NCI-H146 (cell line): ENCODE measurements at regions not wholly inside any gene's neighbourhood (a gene's known extent, or its start where the extent isn't known, plus 50 kb on each side); places are given as distances from the start of the nearest gene placed in this dataset.
A peak's percentile ranks its signal among the peaks of the same experiment; 100 is the strongest.

ENCODE experiments used
- DNase-seq: peaks from one replicate; lab custom pipeline; 2025; lab: John Stamatoyannopoulos, UW

- no peak for DNase-seq
Observed at GRCh38 chr2:8278709-8279354, 403.0 kb upstream of the ID2 start.

- DNase-seq, result no peak
Observed at GRCh38 chr2:8279506-8279905, 402.4 kb upstream of the ID2 start.

- DNase-seq, result no peak
Observed at GRCh38 chr2:8281234-8281633, 400.6 kb upstream of the ID2 start.

- no peak for DNase-seq
Observed at GRCh38 chr2:8281950-8282857, 399.7 kb upstream of the ID2 start.

- no peak for DNase-seq
Observed at GRCh38 chr2:8282858-8283252, 399.0 kb upstream of the ID2 start.

GRCh38 chr2:8285081-8285480 lies 396.8 kb upstream of the ID2 start:
- no peak for DNase-seq

GRCh38 chr2:8285898-8286297 lies 396.0 kb upstream of the ID2 start:
- no peak for DNase-seq

- DNase-seq, result no peak
Observed at GRCh38 chr2:8288206-8288605, 393.6 kb upstream of the ID2 start.

- no peak for DNase-seq
Observed at GRCh38 chr2:8289111-8289510, 392.7 kb upstream of the ID2 start.

- DNase-seq, result no peak
Observed at GRCh38 chr2:8290771-8291352, 391.0 kb upstream of the ID2 start.

- DNase-seq, result no peak
Observed at GRCh38 chr2:8296306-8296705, 385.6 kb upstream of the ID2 start.

- no peak for DNase-seq
Observed at GRCh38 chr2:8297376-8298231, 384.3 kb upstream of the ID2 start.

- DNase-seq, result no peak
Observed at GRCh38 chr2:8298783-8299182, 383.1 kb upstream of the ID2 start.

- no peak for DNase-seq
Observed at GRCh38 chr2:8300216-8300615, 381.6 kb upstream of the ID2 start.

GRCh38 chr2:8300905-8301304 lies 381.0 kb upstream of the ID2 start:
- DNase-seq, result peak; percentile 90

- DNase-seq, result no peak
Observed at GRCh38 chr2:8303322-8303832, 378.5 kb upstream of the ID2 start.

GRCh38 chr2:8304821-8305766 lies 376.8 kb upstream of the ID2 start:
- no peak for DNase-seq

GRCh38 chr2:8306530-8307351 lies 375.1 kb upstream of the ID2 start:
- DNase-seq, result no peak

- DNase-seq, result no peak
Observed at GRCh38 chr2:8307606-8308180, 374.2 kb upstream of the ID2 start.

GRCh38 chr2:8309131-8309530 lies 372.7 kb upstream of the ID2 start:
- DNase-seq, result no peak
